ENCODE measurements at regions not wholly inside any gene's neighbourhood (a gene's known extent, or its start where the extent isn't known, plus 50 kb on each side); places are given as distances from the start of the nearest gene placed in this dataset.

GRCh38 chr1:4924356-4924755 lies 269.9 kb downstream of the AJAP1 start:
- no peak for ATAC-seq
- Mint-ChIP-seq H3K36me3 (peaks cover 79% of the 10 kb centered on the region), H3K4me3 (no peak overlapping the region), H3K4me1 (no peaks in the 10 kb centered on the region), H3K27ac (no peak overlapping the region), H3K9me3 (peaks cover 90% of the 10 kb centered on the region), H3K27me3 (ENCODE audit: low read depth) (peaks cover 22% of the 10 kb centered on the region)
- TF ChIP-seq ZNF416 (CRISPR knock-in tag; IDR thresholded peaks at IDR 0.05) (no peak), PREB (CRISPR knock-in tag; IDR thresholded peaks at IDR 0.05; ENCODE audit: borderline replicate concordance) (no peak), ZBTB43 (CRISPR knock-in tag; IDR thresholded peaks at IDR 0.05) (no peak), NFE2L1 (CRISPR knock-in tag; IDR thresholded peaks at IDR 0.05) (no peak), ZNF317 (CRISPR knock-in tag; IDR thresholded peaks at IDR 0.05; ENCODE audit: borderline replicate concordance, low read depth) (no peak), SMAD4 (CRISPR knock-in tag; IDR thresholded peaks at IDR 0.05) (no peak), FOXP1 (CRISPR knock-in tag; IDR thresholded peaks at IDR 0.05; ENCODE audit: borderline replicate concordance) (no peak), ZNF138 (CRISPR knock-in tag; conservative IDR thresholded peaks at IDR 0.05) (no peak), MXD4 (CRISPR knock-in tag; IDR thresholded peaks at IDR 0.05; ENCODE audit: borderline replicate concordance) (no peak), HMGA2 (CRISPR knock-in tag; IDR thresholded peaks at IDR 0.05) (no peak)
- TF ChIP-seq, protein P1, sequence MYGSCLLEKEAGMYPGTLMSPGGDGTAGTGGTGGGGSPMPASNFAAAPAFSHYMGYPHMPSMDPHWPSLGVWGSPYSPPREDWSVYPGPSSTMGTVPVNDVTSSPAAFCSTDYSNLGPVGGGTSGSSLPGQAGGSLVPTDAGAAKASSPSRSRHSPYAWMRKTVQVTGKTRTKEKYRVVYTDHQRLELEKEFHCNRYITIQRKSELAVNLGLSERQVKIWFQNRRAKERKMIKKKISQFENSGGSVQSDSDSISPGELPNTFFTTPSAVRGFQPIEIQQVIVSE (CRISPR knock-in tag; IDR thresholded peaks at IDR 0.05; ENCODE audit: borderline replicate concordance) = no peak
- TF ChIP-seq, protein P2, sequence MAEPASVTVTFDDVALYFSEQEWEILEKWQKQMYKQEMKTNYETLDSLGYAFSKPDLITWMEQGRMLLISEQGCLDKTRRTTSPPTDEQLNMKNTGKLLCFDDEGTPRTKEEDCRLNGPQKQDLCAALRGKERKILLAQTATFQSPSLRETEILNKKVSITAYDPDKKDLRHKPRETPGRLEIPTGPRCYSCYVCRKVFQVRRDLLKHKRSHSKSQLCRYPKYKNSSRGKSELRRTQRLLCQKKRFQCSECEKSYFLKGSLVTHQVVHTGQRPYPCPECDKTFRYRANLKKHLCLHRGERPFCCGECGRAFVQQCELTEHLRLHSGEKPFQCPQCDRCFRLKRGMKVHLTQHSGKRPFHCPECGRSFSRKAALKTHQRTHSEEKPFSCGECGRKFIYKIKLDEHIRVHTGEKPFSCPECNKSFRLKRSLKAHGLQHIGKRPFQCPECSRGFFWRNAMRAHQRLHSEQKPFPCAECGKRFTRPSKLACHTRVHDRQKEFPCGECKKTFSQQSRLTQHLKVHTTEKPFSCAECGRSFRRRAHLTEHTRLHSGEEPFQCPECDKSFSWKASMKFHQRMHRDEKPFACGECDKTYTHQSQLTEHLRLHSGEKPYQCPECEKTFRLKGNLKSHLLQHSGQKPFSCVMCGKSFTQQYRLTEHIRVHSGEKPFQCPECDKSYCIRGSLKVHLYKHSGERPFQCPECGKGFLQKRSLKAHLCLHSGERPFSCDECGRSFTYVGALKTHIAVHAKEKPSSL (CRISPR knock-in tag; conservative IDR thresholded peaks at IDR 0.05) = no peak
- TF ChIP-seq, protein P3, sequence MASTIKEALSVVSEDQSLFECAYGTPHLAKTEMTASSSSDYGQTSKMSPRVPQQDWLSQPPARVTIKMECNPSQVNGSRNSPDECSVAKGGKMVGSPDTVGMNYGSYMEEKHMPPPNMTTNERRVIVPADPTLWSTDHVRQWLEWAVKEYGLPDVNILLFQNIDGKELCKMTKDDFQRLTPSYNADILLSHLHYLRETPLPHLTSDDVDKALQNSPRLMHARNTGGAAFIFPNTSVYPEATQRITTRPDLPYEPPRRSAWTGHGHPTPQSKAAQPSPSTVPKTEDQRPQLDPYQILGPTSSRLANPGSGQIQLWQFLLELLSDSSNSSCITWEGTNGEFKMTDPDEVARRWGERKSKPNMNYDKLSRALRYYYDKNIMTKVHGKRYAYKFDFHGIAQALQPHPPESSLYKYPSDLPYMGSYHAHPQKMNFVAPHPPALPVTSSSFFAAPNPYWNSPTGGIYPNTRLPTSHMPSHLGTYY (CRISPR knock-in tag; IDR thresholded peaks at IDR 0.05) = no peak
- ChIA-PET CTCF (no interaction called here), POLR2A (no interaction called here)
- no peak for DNase-seq (ENCODE audit: low spot score)

DNA sequence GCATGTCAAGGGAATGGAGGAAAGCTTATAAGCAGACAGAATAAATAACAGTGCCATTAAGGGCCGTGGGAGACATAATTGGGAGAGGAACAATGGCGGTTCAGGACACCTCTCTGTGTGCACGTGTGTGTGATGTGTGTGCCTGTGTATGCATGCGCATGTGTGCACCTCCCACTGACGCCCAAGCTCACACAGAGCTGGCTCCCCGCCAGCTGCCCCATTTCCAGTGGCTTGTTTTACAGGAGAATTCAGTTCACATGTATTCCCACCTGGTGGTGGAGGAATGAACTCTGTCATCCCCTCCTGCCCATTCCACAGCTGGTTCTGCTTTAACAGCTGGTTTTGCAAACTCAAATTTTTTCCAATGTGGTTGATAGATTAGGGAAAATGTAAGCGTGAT lies 262.2 kb downstream of the AJAP1 start:
- peaks cover 14% of the 10 kb centered on the region for H3K27me3 Mint-ChIP-seq (ENCODE audit: low read depth)
- POLR2A ChIA-PET = no interaction called here
- TF ChIP-seq EMX1 (CRISPR knock-in tag; IDR thresholded peaks at IDR 0.05) = no peak
- TF ChIP-seq ESRRA (CRISPR knock-in tag; IDR thresholded peaks at IDR 0.05; ENCODE audit: borderline replicate concordance) = no peak
- TF ChIP-seq ETV6 (CRISPR knock-in tag; IDR thresholded peaks at IDR 0.05) = no peak
- TF ChIP-seq PREB (CRISPR knock-in tag; IDR thresholded peaks at IDR 0.05; ENCODE audit: borderline replicate concordance) = no peak
- no peak for TF ChIP-seq HMGXB4 (CRISPR knock-in tag; IDR thresholded peaks at IDR 0.05)
- TF ChIP-seq ZNF317 (CRISPR knock-in tag; IDR thresholded peaks at IDR 0.05; ENCODE audit: borderline replicate concordance, low read depth) = no peak
- TF ChIP-seq MYBL2 (CRISPR knock-in tag; IDR thresholded peaks at IDR 0.05) = no peak
- DNase-seq (ENCODE audit: low spot score) = no peak
- no peak overlapping the region for H3K4me3 Mint-ChIP-seq
- H3K4me1 Mint-ChIP-seq = no peaks in the 10 kb centered on the region
- peaks cover 88% of the 10 kb centered on the region for H3K9me3 Mint-ChIP-seq
- CTCF ChIA-PET = no interaction called here
- H3K36me3 Mint-ChIP-seq = peaks cover 82% of the 10 kb centered on the region
- no peak overlapping the region for H3K27ac Mint-ChIP-seq
- no peak for ATAC-seq

All from WTC11 (cell line).